AG08395 (cell line): ENCODE measurements at regions not wholly inside any gene's neighbourhood (a gene's known extent, or its start where the extent isn't known, plus 50 kb on each side); places are given as distances from the start of the nearest gene placed in this dataset.
"Not testable (repeated sequence)": the region's sequence is repeated elsewhere in the genome, so short reads cannot be mapped to it uniquely, and the experiment has no call there.

Experiments
- DNase-seq: peaks from one replicate; pipeline ENCODE4 v3.0.0; 2012; ENCODE audit warnings: mixed read lengths, low spot score

GRCh38 chr9:115668521-115668920 is 485.1 kb upstream of the PAPPA start:
- peak; percentile 70 for DNase-seq

GRCh38 chr9:115671236-115671962 is 482.2 kb upstream of the PAPPA start:
- no peak for DNase-seq

GRCh38 chr9:115671963-115672305 is 481.7 kb upstream of the PAPPA start:
- no peak for DNase-seq

GRCh38 chr9:115672477-115673316 is 480.9 kb upstream of the PAPPA start:
- DNase-seq = peak; percentile 87

- peak; percentile 12 for DNase-seq
Observed at GRCh38 chr9:115673599-115673998, 480.0 kb upstream of the PAPPA start.

- DNase-seq = no peak
Observed at GRCh38 chr9:115674091-115674490, 479.5 kb upstream of the PAPPA start.

- no peak for DNase-seq
Observed at GRCh38 chr9:115675834-115676233, 477.8 kb upstream of the PAPPA start.

- DNase-seq = no peak
Observed at GRCh38 chr9:115680231-115680630, 473.4 kb upstream of the PAPPA start.

GRCh38 chr9:115681585-115681984 is 472.0 kb upstream of the PAPPA start:
- DNase-seq = no peak

- no peak for DNase-seq
Observed at GRCh38 chr9:115686069-115686468, 467.5 kb upstream of the PAPPA start.

- no peak for DNase-seq
Observed at GRCh38 chr9:115687356-115687755, 466.2 kb upstream of the PAPPA start.

- no peak for DNase-seq
Observed at GRCh38 chr9:115689331-115689730, 464.3 kb upstream of the PAPPA start.

- DNase-seq = peak; percentile 74
Observed at GRCh38 chr9:115690786-115691496, 462.6 kb upstream of the PAPPA start.

- DNase-seq = peak; percentile 49
Observed at GRCh38 chr9:115691693-115692092, 461.9 kb upstream of the PAPPA start.

GRCh38 chr9:115692868-115693267 is 460.7 kb upstream of the PAPPA start:
- not testable (repeated sequence) for DNase-seq

GRCh38 chr9:115694014-115694413 is 459.6 kb upstream of the PAPPA start:
- peak; percentile 73 for DNase-seq

GRCh38 chr9:115694991-115695390 is 458.6 kb upstream of the PAPPA start:
- DNase-seq = no peak

- no peak for DNase-seq
Observed at GRCh38 chr9:115712981-115713380, 440.6 kb upstream of the PAPPA start.

- DNase-seq = no peak
Observed at GRCh38 chr9:115715666-115716065, 437.9 kb upstream of the PAPPA start.

GRCh38 chr9:115717298-115717697 is 436.3 kb upstream of the PAPPA start:
- DNase-seq = no peak

- DNase-seq = peak; percentile 61
Observed at GRCh38 chr9:115717711-115718173, 435.8 kb upstream of the PAPPA start.

- DNase-seq = no peak
Observed at GRCh38 chr9:115730396-115730795, 423.2 kb upstream of the PAPPA start.

- no peak for DNase-seq
Observed at GRCh38 chr9:115730845-115731244, 422.7 kb upstream of the PAPPA start.
